ENCODE measurements at regions not wholly inside any gene's neighbourhood (a gene's known extent, or its start where the extent isn't known, plus 50 kb on each side); places are given as distances from the start of the nearest gene placed in this dataset.
"Not testable (repeated sequence)": the region's sequence is repeated elsewhere in the genome, so short reads cannot be mapped to it uniquely, and the experiment has no call there.

DNA sequence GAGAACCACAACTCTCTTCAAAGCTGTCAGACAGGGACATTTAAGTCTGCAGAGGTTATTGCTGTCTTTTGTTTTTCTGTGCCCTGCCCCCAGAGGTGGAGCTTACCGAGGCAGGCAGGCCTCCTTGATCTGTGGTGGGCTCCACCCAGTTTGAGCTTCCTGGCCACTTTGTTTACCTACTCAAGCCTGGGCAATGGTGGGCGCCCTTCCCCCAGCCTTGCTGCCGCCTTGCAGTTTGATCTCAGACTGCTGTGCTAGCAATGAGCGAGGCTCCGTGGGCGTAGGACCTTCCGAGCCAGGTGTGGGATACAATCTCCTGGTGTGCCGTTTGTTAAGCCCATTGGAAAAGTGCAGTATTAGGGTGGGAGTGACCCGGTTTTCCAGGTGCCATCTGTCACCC, 822.1 kb downstream of the KCNMA1 start:
- H3K27ac ChIP-seq = not testable (repeated sequence)

GRCh38 chr10:76811430-76811829, 826.2 kb downstream of the KCNMA1 start:
- Histone ChIP-seq H3K36me3 (no peaks in the 10 kb centered on the region), H3K4me1 (no peaks in the 10 kb centered on the region), H3K27me3 (no peaks in the 10 kb centered on the region), H3K27ac (no peak overlapping the region), H3K9me3 (replicated peaks) (no peaks in the 10 kb centered on the region), H3K4me3 (no peak overlapping the region)
- no peak for DNase-seq

More for the DNA sequence above, 822.1 kb downstream of the KCNMA1 start:
- peak in 1 of 2 experiments; percentile 2 for DNase-seq
- not testable (repeated sequence) for H3K4me3 ChIP-seq; H3K9me3 ChIP-seq (replicated peaks); H3K4me1 ChIP-seq; H3K27me3 ChIP-seq; H3K36me3 ChIP-seq

- Histone ChIP-seq H3K4me1 (no peaks in the 10 kb centered on the region), H3K27me3 (no peaks in the 10 kb centered on the region), H3K36me3 (no peaks in the 10 kb centered on the region), H3K27ac (no peak overlapping the region), H3K4me3 (no peak overlapping the region), H3K9me3 (replicated peaks) (no peaks in the 10 kb centered on the region)
- no peak for DNase-seq
These were observed 849.2 kb downstream of the KCNMA1 start for GRCh38 chr10:76788452-76788811.

DNA sequence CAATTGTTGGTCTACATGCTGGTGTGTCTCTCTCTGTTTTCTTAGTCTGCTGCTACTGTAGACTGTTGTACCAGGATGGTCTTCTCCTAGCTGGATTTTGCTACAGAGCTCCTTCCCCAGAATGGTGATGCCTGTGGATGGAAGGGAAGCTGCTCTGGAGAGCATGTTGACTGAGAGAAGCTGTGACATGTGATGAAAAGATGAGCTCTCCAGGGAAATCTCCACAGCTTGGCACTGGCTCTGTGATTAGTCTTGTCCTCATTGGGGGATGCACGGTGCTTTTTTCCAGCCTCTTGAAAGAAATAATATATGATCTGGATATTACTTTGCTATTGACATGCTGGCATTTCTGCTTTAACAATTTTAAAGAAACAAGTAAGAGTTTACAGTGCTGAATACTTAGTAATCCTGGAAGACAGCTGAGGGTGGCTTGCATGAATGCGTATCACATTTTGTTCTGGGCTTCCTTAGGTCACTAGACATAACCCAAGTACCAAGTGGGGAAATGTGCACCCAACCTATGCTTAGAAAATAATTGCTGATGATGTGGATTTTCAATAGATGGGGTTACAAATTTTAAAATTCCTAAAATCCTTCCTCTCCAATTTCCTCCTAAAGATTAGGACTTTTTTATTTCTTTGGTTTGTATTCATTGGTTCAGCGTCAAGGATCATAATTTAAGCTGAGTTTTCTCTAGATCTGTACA, 849.7 kb downstream of the KCNMA1 start:
- Histone ChIP-seq H3K4me1 (no peaks in the 10 kb centered on the region), H3K27me3 (no peaks in the 10 kb centered on the region), H3K9me3 (replicated peaks) (no peaks in the 10 kb centered on the region), H3K4me3 (no peak overlapping the region), H3K36me3 (no peaks in the 10 kb centered on the region), H3K27ac (no peak overlapping the region)
- DNase-seq = no peak

GRCh38 chr10:76786504-76787072, 851.0 kb downstream of the KCNMA1 start:
- H3K4me3 ChIP-seq = no peak overlapping the region
- no peaks in the 10 kb centered on the region for H3K4me1 ChIP-seq
- H3K36me3 ChIP-seq = no peaks in the 10 kb centered on the region
- DNase-seq = no peak
- no peak overlapping the region for H3K27ac ChIP-seq
- no peaks in the 10 kb centered on the region for H3K27me3 ChIP-seq
- no peaks in the 10 kb centered on the region for H3K9me3 ChIP-seq (replicated peaks)

DNA sequence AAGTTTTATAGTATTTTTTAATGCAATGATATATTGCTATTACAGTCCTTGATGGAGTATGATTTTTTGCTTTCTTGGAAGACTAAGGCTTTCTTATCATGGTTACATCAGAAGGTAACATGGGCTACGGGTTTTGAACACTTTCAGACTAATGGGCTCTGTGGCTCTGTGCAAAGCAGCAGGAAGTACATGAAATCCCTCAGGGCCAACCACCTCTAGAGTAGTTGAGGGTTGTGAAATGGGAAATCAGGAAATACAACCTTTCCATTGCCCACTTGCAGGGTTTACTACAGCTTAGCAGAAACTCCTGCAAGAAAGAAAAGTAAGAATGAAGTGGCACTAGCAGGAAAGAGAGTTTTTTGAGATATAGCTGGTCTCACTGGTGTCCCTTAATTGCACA, 853.5 kb downstream of the KCNMA1 start:
- Histone ChIP-seq H3K4me1 (no peaks in the 10 kb centered on the region), H3K27ac (no peak overlapping the region), H3K4me3 (no peak overlapping the region), H3K9me3 (replicated peaks) (no peaks in the 10 kb centered on the region), H3K36me3 (no peaks in the 10 kb centered on the region), H3K27me3 (no peaks in the 10 kb centered on the region)
- no peak for DNase-seq

- H3K36me3 ChIP-seq = no peaks in the 10 kb centered on the region
- no peak overlapping the region for H3K4me3 ChIP-seq
- H3K27ac ChIP-seq = no peak overlapping the region
- DNase-seq = no peak
- H3K4me1 ChIP-seq = no peaks in the 10 kb centered on the region
- no peaks in the 10 kb centered on the region for H3K9me3 ChIP-seq (replicated peaks)
- H3K27me3 ChIP-seq = no peaks in the 10 kb centered on the region
These were observed 857.8 kb downstream of the KCNMA1 start for GRCh38 chr10:76779796-76780301.

DNA sequence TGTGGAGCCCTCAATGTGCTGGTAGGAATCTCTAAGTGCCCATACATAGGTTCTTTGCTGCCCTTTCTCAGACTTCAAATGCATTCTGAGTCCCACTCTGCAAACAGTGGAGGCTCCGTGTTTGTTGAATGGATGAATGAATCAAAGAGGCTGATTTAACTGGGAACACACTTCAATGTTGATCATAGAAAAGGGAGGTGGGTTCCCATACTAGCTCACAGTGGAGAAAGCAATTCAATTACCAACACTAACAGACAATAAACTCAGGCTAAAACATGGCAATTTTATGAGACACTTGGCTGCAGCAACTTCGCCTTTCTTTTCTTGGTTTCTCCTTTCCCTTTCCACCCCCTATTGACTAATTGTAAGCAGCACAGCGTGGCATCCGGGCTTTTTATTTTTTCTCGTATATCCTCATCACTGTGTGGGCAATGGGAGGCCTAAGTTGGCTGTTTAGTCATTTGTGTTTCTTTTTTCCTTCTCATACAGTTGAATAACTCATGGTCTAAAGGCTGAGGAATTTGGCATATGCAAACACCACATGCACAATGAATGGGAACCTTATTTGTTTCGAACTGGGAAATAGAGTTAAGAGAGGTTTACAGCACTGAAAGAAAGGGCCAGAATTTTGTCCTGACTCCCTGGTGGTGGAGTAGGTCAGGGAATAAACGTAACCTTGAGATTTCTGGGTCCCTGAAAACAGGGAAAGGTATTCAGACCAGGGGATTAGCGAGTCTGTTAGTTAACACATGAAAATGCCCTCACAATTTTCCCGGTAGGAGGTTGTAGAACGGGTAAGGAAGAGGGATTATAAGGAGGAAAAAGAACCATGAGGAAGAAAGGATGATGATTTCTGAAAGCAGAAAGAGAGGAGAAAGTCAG, 858.5 kb downstream of the KCNMA1 start:
- H3K27ac ChIP-seq = no peak overlapping the region
- no peaks in the 10 kb centered on the region for H3K27me3 ChIP-seq
- no peak for DNase-seq
- H3K4me3 ChIP-seq = no peak overlapping the region
- no peaks in the 10 kb centered on the region for H3K9me3 ChIP-seq (replicated peaks)
- no peaks in the 10 kb centered on the region for H3K36me3 ChIP-seq
- no peaks in the 10 kb centered on the region for H3K4me1 ChIP-seq

GRCh38 chr10:76774987-76775603, 862.5 kb downstream of the KCNMA1 start:
- Histone ChIP-seq H3K9me3 (replicated peaks) (no peaks in the 10 kb centered on the region), H3K4me3 (no peak overlapping the region), H3K27me3 (no peaks in the 10 kb centered on the region), H3K27ac (no peak overlapping the region), H3K36me3 (no peaks in the 10 kb centered on the region), H3K4me1 (no peaks in the 10 kb centered on the region)
- DNase-seq = no peak

DNA sequence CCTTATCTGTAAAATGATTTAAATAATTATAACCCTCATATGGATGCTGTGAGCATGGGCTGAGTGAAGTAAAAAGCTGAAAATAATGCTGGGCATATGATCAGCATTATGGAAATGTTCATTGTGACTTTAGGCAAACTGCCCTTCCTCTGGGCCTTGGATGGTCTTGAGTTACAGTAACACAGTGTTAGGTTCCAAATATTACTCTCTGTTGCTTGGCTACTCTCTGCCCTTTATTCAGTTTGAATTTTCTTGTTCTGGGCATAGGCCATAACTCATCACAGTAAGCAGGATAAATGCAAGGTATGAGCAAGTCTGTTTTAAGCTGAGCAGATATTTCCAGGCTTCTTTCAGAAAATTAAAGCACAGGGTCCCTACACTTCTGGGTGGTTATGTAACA, 868.0 kb downstream of the KCNMA1 start:
- Histone ChIP-seq H3K36me3 (no peaks in the 10 kb centered on the region), H3K27ac (no peak overlapping the region), H3K4me3 (no peak overlapping the region), H3K4me1 (no peaks in the 10 kb centered on the region), H3K9me3 (replicated peaks) (no peaks in the 10 kb centered on the region), H3K27me3 (no peaks in the 10 kb centered on the region)
- no peak for DNase-seq

DNA sequence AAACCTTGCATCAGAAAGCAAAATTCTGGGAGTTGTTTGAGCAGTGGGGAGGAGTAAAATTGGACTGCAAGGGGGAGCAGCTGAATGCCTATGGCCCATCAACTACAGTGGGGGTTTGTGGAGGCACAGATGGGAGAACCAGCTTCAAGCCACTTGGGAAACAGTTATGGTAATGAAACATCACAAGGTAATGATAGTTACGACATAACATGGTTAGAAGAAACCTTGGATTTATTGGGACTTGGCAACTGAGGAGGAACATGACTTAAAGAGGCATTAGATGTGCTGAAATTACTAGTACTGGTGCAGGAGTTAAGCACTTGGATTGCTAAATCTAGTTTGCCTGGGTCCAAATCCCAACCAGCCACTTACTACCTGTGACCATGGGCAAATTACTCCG, 868.4 kb downstream of the KCNMA1 start:
- Histone ChIP-seq H3K27ac (no peak overlapping the region), H3K27me3 (no peaks in the 10 kb centered on the region), H3K9me3 (replicated peaks) (no peaks in the 10 kb centered on the region), H3K4me1 (no peaks in the 10 kb centered on the region), H3K36me3 (no peaks in the 10 kb centered on the region), H3K4me3 (no peak overlapping the region)
- DNase-seq = no peak

DNA sequence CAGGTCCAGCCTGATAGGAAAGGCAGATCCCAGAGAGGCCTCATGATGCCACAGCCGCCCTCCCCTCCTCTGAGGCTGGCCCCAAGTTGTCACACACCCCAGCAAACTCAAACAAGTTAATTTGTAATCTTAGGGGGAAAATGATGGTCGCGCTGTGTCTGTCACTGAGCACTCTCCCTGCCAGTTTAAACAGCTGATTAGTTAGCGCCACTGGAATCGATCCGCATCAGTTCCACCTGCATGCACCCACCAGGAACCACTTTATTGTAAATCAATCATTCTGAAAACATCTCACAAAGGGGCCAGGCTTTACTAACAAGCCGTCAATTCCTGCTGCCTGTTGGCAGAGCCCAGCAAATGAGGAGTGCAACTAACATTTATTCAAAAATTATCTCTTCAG, 870.9 kb downstream of the KCNMA1 start:
- DNase-seq = no peak
- Histone ChIP-seq H3K9me3 (replicated peaks) (no peaks in the 10 kb centered on the region), H3K4me3 (no peak overlapping the region), H3K27ac (no peak overlapping the region), H3K36me3 (no peaks in the 10 kb centered on the region), H3K4me1 (no peaks in the 10 kb centered on the region), H3K27me3 (no peaks in the 10 kb centered on the region)

- not testable (repeated sequence) for H3K9me3 ChIP-seq (replicated peaks); H3K27ac ChIP-seq; H3K4me3 ChIP-seq; H3K27me3 ChIP-seq; DNase-seq; H3K4me1 ChIP-seq; H3K36me3 ChIP-seq
These were observed 872.7 kb downstream of the KCNMA1 start for GRCh38 chr10:76764921-76765320.

- Histone ChIP-seq H3K27me3 (no peaks in the 10 kb centered on the region), H3K4me1 (no peaks in the 10 kb centered on the region), H3K4me3 (no peak overlapping the region), H3K27ac (no peak overlapping the region), H3K9me3 (replicated peaks) (no peaks in the 10 kb centered on the region), H3K36me3 (no peaks in the 10 kb centered on the region)
- no peak for DNase-seq
These were observed 873.4 kb downstream of the KCNMA1 start for GRCh38 chr10:76764177-76764576.

GRCh38 chr10:76763376-76763775, 874.2 kb downstream of the KCNMA1 start:
- Histone ChIP-seq H3K27me3 (no peaks in the 10 kb centered on the region), H3K4me3 (no peak overlapping the region), H3K27ac (no peak overlapping the region), H3K4me1 (no peaks in the 10 kb centered on the region), H3K9me3 (replicated peaks) (no peaks in the 10 kb centered on the region), H3K36me3 (no peaks in the 10 kb centered on the region)
- DNase-seq = no peak

All from SJCRH30 (cell line).